Type B pancreatic cell (in vitro differentiated cells): ENCODE measurements at regions not wholly inside any gene's neighbourhood (a gene's known extent, or its start where the extent isn't known, plus 50 kb on each side); places are given as distances from the start of the nearest gene placed in this dataset.

ENCODE experiments used
- DNase-seq: peaks from one replicate; pipeline ENCODE4 v3.0.0; 2021; ENCODE audit warnings: mixed read lengths; ENCODE audit not compliant: unreplicated experiment; ENCODE audit errors: extremely low spot score
- H3K27ac Mint-ChIP-seq: 2 replicates; pipeline ENCODE4 v1.8.0; 2021; ENCODE audit warnings: mild to moderate bottlenecking, mixed read lengths
- H3K27me3 Mint-ChIP-seq: 2 replicates; pipeline ENCODE4 v1.8.0; 2021; ENCODE audit warnings: mixed read lengths
- H3K36me3 Mint-ChIP-seq: 2 replicates; pipeline ENCODE4 v1.8.0; 2021; ENCODE audit warnings: mixed read lengths
- H3K4me1 Mint-ChIP-seq: one replicate; pipeline ENCODE4 v1.8.0; 2021; ENCODE audit warnings: mixed read lengths; ENCODE audit not compliant: unreplicated experiment
- H3K4me3 Mint-ChIP-seq: 2 replicates; pipeline ENCODE4 v1.8.0; 2021; ENCODE audit warnings: mild to moderate bottlenecking, mixed read lengths
- H3K9me3 Mint-ChIP-seq: 2 replicates; pipeline ENCODE4 v1.8.0; 2021; ENCODE audit warnings: mixed read lengths
- CTCF ChIP-seq: fragments of 200-600 bp; sonication (generic); conservative IDR thresholded peaks from 2 replicates; pipeline ENCODE4 v1.5.0; 2021; ENCODE audit warnings: antibody characterized with exemption, mild to moderate bottlenecking

- Mint-ChIP-seq H3K4me1 (no peaks in the 10 kb centered on the region), H3K4me3 (no peak overlapping the region), H3K27ac (no peak overlapping the region), H3K9me3 (no peaks in the 10 kb centered on the region), H3K36me3 (no peaks in the 10 kb centered on the region), H3K27me3 (peaks cover 3% of the 10 kb centered on the region)
- no peak for TF ChIP-seq CTCF
- no peak for DNase-seq
These were observed 78.9 kb upstream of the FIBIN start for GRCh38 chr11:26914968-26915367.

GRCh38 chr11:26916805-26917204 is 77.1 kb upstream of the FIBIN start:
- no peak for TF ChIP-seq CTCF
- Mint-ChIP-seq H3K27ac (no peak overlapping the region), H3K27me3 (no peaks in the 10 kb centered on the region), H3K4me3 (no peak overlapping the region), H3K4me1 (no peaks in the 10 kb centered on the region), H3K9me3 (no peaks in the 10 kb centered on the region), H3K36me3 (no peaks in the 10 kb centered on the region)
- no peak for DNase-seq

- H3K4me1 Mint-ChIP-seq, result no peaks in the 10 kb centered on the region
- peaks cover 9% of the 10 kb centered on the region for H3K27me3 Mint-ChIP-seq
- H3K27ac Mint-ChIP-seq, result no peak overlapping the region
- H3K9me3 Mint-ChIP-seq, result peaks cover 6% of the 10 kb centered on the region
- H3K36me3 Mint-ChIP-seq, result no peaks in the 10 kb centered on the region
- no peak overlapping the region for H3K4me3 Mint-ChIP-seq
- no peak for DNase-seq
- TF ChIP-seq CTCF, result no peak
These were observed 65.3 kb upstream of the FIBIN start for GRCh38 chr11:26928582-26928981.

- Mint-ChIP-seq H3K27me3 (peaks cover 9% of the 10 kb centered on the region), H3K27ac (no peak overlapping the region)
- DNase-seq, result no peak
These were observed 64.0 kb upstream of the FIBIN start for GRCh38 chr11:26929806-26930517.

GRCh38 chr11:26930518-26931247 is 63.2 kb upstream of the FIBIN start:
- Mint-ChIP-seq H3K4me3 (no peak overlapping the region), H3K9me3 (no peaks in the 10 kb centered on the region), H3K27ac (no peak overlapping the region), H3K27me3 (peaks cover 9% of the 10 kb centered on the region), H3K4me1 (no peaks in the 10 kb centered on the region), H3K36me3 (no peaks in the 10 kb centered on the region)
- no peak for DNase-seq
- no peak for TF ChIP-seq CTCF

More at GRCh38 chr11:26929806-26930517, 64.0 kb upstream of the FIBIN start:
- H3K36me3 Mint-ChIP-seq, result no peaks in the 10 kb centered on the region
- H3K9me3 Mint-ChIP-seq, result no peaks in the 10 kb centered on the region
- no peak for TF ChIP-seq CTCF
- no peaks in the 10 kb centered on the region for H3K4me1 Mint-ChIP-seq
- no peak overlapping the region for H3K4me3 Mint-ChIP-seq
